GM18858 (cell line): ENCODE measurements at regions not wholly inside any gene's neighbourhood (a gene's known extent, or its start where the extent isn't known, plus 50 kb on each side); places are given as distances from the start of the nearest gene placed in this dataset.

Experiments
- ATAC-seq: cut with Tn5 transposase; IDR thresholded peaks from one replicate; pipeline ENCODE4 v1.9.1; 2021; ENCODE audit not compliant: unreplicated experiment

- ATAC-seq: no peak
These were observed 440.9 kb upstream of the NRXN1 start for GRCh38 chr2:51472783-51473182.

GRCh38 chr2:51472300-51472699, 440.4 kb upstream of the NRXN1 start:
- no peak for ATAC-seq

DNA sequence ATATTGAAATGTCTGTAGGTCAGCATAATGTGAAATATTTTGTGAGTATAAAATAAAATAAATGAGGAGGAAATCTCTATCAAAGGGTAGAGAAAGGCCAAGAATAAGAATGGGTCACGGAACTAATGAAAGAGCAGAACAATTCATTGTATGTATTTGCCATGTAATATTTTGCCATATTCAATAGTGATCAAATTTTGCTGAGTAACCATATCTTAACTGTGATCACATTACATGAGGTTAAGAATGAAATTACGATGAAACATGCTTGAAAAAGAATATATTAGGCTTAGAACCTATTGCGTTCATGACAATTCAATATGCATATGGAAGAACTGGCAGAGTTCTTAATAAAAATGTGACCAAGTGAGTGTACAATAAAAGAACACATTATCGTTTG, 437.2 kb upstream of the NRXN1 start:
- no peak for ATAC-seq

GRCh38 chr2:51465326-51465725, 433.4 kb upstream of the NRXN1 start:
- no peak for ATAC-seq

DNA sequence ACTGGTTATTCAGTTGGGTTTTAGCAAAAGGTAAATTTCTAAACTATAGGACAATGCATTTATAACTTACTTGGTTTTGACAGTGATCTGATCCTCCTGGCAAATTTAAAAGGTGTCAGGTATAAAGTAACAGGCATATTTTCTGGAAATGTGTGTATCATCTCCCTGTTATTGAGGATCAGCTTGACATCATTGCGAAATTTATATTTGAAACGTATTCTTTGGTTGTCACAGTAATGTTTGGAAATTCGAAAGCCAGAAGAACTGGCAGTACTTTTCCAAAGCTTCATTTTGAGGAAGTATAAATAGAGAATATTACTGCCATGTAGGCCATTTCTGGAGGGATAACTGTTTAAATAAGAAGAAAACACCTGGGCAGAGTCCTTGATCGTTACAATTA, 422.2 kb upstream of the NRXN1 start:
- no peak for ATAC-seq

DNA sequence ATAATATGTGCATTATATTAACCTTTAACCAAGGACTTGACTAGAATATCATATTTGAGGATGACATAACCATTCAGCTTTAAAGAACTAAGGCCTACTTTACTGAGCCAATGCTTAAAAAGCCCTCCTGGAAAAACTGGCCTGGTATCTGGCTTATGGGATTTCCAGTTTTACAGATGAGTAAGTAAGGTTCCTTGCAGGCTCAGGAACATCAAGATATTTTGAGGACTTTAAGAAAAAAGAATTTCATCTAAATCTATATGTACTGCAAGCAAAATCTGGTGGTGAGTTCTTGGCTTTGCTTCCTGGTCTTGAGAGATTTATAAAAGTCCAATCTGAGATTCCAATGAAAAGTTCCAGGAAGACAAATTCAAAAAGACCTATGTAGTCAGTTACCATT, 417.0 kb upstream of the NRXN1 start:
- no peak for ATAC-seq

DNA sequence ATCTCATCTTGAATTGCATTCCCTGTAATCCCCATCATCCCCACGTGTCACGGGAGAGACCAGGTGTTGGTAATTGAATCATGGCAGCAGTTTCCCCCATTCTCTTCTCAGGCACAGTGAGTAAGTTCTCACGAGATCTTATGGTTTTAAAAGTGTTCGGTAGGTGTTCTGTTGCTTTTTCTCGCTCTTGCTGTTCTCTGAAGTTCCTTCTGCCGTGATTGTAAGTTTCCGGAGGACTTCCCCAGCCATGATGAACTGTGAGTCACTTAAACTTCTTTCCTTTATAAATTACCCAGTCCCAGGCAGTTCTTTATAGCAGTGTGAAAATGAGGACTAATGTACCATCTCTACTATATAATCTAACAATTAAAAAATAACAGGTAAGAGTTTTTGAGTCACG, 409.9 kb upstream of the NRXN1 start:
- ATAC-seq: no peak

- ATAC-seq: no peak
These were observed 392.5 kb upstream of the NRXN1 start for GRCh38 chr2:51424418-51424817.

- ATAC-seq: no peak
These were observed 388.6 kb upstream of the NRXN1 start for GRCh38 chr2:51420511-51420910.

DNA sequence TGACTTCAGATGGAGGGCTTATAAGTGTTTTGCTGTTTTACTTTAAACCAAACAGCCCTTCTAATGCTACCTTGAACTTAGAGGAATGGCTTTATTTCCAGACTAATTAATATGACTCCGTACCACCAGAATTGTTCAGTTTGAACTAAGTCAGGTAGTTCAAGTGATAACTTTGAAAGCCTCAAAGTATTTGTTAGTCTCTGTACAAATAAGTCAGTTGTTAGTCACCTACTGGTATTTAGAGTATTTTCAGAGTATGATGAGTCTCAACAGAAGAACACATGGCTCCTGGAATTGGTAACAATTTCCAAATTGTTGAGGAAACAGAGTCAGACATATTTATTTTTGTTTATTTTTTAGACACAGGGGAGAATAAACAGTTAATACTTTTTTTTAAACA, 381.8 kb upstream of the NRXN1 start:
- no peak for ATAC-seq

- no peak for ATAC-seq
These were observed 378.4 kb upstream of the NRXN1 start for GRCh38 chr2:51410331-51410730.

DNA sequence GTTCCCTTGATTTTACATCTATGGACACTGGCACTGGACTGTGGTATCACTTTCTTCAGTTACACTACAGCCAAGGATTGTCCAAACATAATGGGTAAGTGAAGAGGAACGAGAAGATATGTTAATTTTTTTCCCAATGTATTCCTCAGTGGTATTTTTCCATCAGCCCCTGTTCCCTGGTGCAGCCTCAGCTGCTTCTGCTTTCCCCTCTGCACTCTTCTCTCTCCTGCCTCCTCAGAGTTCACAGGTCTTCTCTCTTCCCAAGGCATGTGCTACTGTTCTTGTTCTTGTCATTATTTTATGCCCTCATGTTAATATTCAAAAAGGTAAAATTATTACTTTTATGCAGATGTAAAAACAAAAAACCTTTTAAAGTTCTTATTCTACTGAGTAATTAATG, 378.0 kb upstream of the NRXN1 start:
- ATAC-seq: no peak

- no peak for ATAC-seq
These were observed 372.3 kb upstream of the NRXN1 start for GRCh38 chr2:51404226-51404625.

DNA sequence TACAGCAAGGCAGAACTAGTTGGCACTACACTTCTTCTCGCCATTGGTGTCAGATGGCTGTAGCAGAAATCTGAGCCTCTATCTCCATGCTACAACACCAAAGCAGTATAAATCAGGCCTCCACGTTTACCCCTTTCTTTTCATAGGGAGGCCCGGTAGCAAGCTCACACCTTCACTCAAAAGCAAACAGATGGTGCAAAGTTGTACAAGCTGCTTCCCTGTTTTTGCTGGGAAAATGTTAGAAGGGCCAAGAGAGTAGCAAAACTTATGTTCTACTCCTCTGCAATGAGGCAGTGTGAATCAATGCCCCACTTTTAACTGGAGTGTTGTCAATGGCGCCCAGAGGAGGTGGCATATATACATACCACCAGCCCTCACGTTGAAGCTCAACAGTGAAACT, 369.6 kb upstream of the NRXN1 start:
- ATAC-seq: no peak

- ATAC-seq: no peak
These were observed 355.3 kb upstream of the NRXN1 start for GRCh38 chr2:51387235-51387634.

GRCh38 chr2:51379997-51380396, 348.1 kb upstream of the NRXN1 start:
- no peak for ATAC-seq

GRCh38 chr2:51368250-51368649, 336.3 kb upstream of the NRXN1 start:
- ATAC-seq: no peak

GRCh38 chr2:51350100-51350499, 318.2 kb upstream of the NRXN1 start:
- no peak for ATAC-seq

- ATAC-seq: no peak
These were observed 313.0 kb upstream of the NRXN1 start for GRCh38 chr2:51344886-51345285.

DNA sequence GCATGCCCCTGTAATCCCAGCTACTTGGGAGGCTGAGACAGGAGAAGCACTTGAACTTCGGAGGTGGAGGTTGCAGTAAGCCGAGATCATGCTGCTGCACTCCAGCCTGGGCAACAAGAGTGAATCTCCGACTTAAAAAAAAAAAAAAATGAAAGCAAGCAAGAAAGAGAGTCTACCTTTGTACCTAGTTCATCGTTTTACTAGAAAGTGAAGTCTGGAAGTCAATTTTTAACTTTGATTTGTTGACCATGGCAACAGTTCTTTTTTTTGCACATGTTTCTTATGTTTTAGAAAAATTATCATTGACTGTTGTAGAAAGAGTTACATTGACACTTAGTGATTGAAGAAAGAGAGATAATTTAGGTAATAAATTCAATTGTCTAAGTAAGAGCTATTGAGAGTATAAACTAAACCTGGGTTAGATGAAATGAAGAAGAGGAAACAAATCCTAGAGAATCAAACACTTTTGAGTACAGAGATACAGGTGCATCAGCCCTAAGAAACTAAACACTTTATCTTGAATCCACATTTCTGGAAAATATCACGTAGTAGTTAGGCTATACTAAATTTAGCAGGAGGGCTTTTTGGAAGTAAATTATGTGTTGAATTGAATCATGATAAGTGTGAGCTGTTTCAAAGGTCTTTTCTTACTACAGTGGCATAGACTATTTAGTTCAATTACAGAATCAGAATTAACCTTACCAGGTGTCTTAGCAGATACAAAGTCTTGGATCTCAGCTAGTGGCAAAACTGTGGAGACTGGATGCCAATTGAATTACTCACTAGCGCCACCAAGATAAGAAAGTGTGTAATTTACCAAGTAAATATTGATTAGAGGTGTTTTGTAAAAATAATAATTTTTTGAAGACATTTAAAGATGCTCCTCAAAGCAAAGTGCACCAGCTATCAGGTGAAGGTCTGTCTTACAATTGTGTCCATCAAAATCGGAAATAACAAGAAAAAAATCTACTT, 303.4 kb upstream of the NRXN1 start:
- no peak for ATAC-seq

DNA sequence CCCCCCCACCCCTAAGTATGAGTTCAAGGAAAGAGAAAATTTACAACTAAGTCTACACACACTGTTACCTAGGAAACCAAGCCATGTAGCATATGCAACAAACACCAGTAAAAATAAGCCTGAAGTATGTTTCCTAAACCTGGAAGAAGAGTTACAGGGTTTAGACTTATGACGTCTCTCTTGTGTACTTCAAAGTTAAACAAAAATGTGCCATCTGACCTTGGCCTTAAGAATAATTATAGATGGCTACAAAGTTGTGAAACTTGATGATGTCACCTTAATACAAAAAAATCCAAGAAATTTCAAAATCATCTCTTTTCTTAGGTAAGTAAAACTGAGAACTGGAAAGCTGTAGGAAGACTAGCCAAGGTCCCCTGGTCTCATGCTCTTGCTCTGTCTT, 297.6 kb upstream of the NRXN1 start:
- ATAC-seq: no peak

DNA sequence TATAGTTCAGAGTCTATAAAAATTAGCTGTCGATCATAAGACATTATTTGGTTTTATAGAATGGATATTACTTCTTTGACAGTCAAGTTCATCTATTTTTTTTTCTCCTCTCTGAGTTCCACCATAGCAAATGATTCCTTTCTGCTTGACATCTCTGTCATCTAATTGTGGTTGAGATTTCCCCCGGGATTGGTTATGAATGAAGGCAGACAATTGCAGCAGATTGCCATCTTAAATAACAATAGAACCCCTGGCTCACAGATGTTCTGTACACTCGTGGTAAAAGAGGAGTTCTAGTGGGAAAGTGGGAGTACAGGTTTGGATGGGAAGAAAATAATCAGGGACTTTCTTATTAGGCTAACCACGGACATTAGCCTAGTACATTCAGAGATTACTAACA, 292.1 kb upstream of the NRXN1 start:
- ATAC-seq: no peak

DNA sequence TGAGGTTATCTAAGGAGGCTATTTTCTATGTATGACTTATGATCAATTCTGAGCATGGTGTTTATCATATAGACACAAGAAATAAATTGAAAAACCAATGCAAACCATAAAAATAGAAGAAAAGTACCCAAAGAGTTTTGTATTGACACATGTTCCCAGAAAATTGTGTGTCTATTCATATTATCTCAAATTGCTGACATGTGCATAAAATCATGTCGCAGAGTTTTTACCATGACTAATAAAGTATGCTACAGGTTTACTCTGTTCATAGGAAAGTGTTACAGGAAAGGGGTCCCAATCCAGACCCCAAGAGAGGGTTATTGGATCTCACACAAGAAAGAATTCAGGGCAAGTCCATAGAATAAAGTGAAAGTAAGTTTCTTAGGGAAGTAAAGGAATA, 290.7 kb upstream of the NRXN1 start:
- no peak for ATAC-seq
